Mesendoderm (in vitro differentiated cells): ENCODE measurements at regions not wholly inside any gene's neighbourhood (a gene's known extent, or its start where the extent isn't known, plus 50 kb on each side); places are given as distances from the start of the nearest gene placed in this dataset.

Experiments
- DNase-seq: peaks from one replicate; pipeline ENCODE4 v3.0.0; 2013
- H2AK5ac ChIP-seq: 2 replicates; pipeline ENCODE4 v1.6.1; 2013; ENCODE audit warnings: low read length, inconsistent platforms
- H2BK120ac ChIP-seq: 2 replicates; pipeline ENCODE4 v1.6.1; 2013; ENCODE audit warnings: low read depth, mild to moderate bottlenecking, low read length, moderate library complexity, mixed read lengths
- H2BK15ac ChIP-seq: replicated peaks from 2 replicates; pipeline ENCODE4 v1.6.1; 2013; ENCODE audit warnings: low read depth, mild to moderate bottlenecking, moderate library complexity
- H2BK5ac ChIP-seq: 2 replicates; pipeline ENCODE4 v1.6.1; 2013; ENCODE audit warnings: low read length, inconsistent platforms
- H3K18ac ChIP-seq: 2 replicates; pipeline ENCODE4 v1.6.1; 2013; ENCODE audit warnings: mild to moderate bottlenecking, low read length, mixed read lengths
- H3K23ac ChIP-seq: one replicate; pipeline ENCODE4 v1.6.1; 2013; ENCODE audit warnings: low read length
- H3K27ac ChIP-seq: 2 replicates; pipeline ENCODE4 v1.5.1; 2013; ENCODE audit warnings: low read depth, mild to moderate bottlenecking, inconsistent platforms, low read length, moderate library complexity
- H3K27me3 ChIP-seq: 2 replicates; pipeline ENCODE4 v1.6.1; 2013; ENCODE audit warnings: low read length, control low read depth, mild to moderate bottlenecking, inconsistent platforms; ENCODE audit not compliant: insufficient read depth, poor library complexity
- H3K36me3 ChIP-seq: 2 replicates; pipeline ENCODE4 v1.6.1; 2013; ENCODE audit warnings: low read length, inconsistent platforms; ENCODE audit not compliant: control insufficient read depth, insufficient read depth
- H3K4ac ChIP-seq: one replicate; pipeline ENCODE4 v1.6.1; 2013; ENCODE audit warnings: low read depth, mild to moderate bottlenecking, low read length, moderate library complexity
- H3K4me1 ChIP-seq: 2 replicates; pipeline ENCODE4 v1.6.1; 2013; ENCODE audit warnings: low read depth, low read length, inconsistent platforms; ENCODE audit not compliant: control insufficient read depth
- H3K4me2 ChIP-seq: 2 replicates; pipeline ENCODE4 v1.6.1; 2013; ENCODE audit warnings: low read length
- H3K4me3 ChIP-seq: 2 replicates; pipeline ENCODE4 v1.5.1; 2013; ENCODE audit warnings: mild to moderate bottlenecking, low read length
- H3K56ac ChIP-seq: one replicate; pipeline ENCODE4 v1.6.1; 2013; ENCODE audit warnings: low read length
- H3K79me1 ChIP-seq: 2 replicates; pipeline ENCODE4 v1.6.1; 2013; ENCODE audit warnings: low read length, inconsistent platforms
- H3K79me2 ChIP-seq: 2 replicates; pipeline ENCODE4 v1.6.1; 2013; ENCODE audit warnings: mild to moderate bottlenecking, low read length; ENCODE audit not compliant: control insufficient read depth, insufficient read depth
- H3K9ac ChIP-seq: 2 replicates; pipeline ENCODE4 v1.6.1; 2013; ENCODE audit warnings: low read length, inconsistent platforms
- H4K5ac ChIP-seq: one replicate; pipeline ENCODE4 v1.6.1; 2013; ENCODE audit warnings: low read length
- H4K8ac ChIP-seq: one replicate; pipeline ENCODE4 v1.6.1; 2013; ENCODE audit warnings: low read depth, mild to moderate bottlenecking, control low read depth, low read length, moderate library complexity
- WGBS: extraction: QIAGEN DNeasy Blood & Tissue Kit; methylation state at CpG from one replicate; pipeline ENCODE4 v1.1.7; 2013; ENCODE audit warnings: low lambda C conversion rate, missing lambda C conversion rate; ENCODE audit not compliant: insufficient coverage; ENCODE audit errors: extremely low coverage; 5-methylcytosine and 5-hydroxymethylcytosine counted together

- H3K4ac ChIP-seq, result no peak overlapping the region
- no peaks in the 10 kb centered on the region for H3K79me2 ChIP-seq
- no peak overlapping the region for H3K18ac ChIP-seq
- H3K4me1 ChIP-seq, result no peaks in the 10 kb centered on the region
- H3K4me2 ChIP-seq, result no peak overlapping the region
- H3K4me3 ChIP-seq, result no peak overlapping the region
- no peak overlapping the region for H4K8ac ChIP-seq
- no peaks in the 10 kb centered on the region for H3K36me3 ChIP-seq
- no peak overlapping the region for H3K9ac ChIP-seq
- no peak overlapping the region for H4K5ac ChIP-seq
- no peaks in the 10 kb centered on the region for H3K79me1 ChIP-seq
- no peak overlapping the region for H3K56ac ChIP-seq
- H3K23ac ChIP-seq, result no peak overlapping the region
- no peak overlapping the region for H2AK5ac ChIP-seq
- WGBS, result no CpG with 5 or more reads among the region's 6 CpGs
- no peak for DNase-seq
- no peak overlapping the region for H3K27ac ChIP-seq
- no peak overlapping the region for H2BK15ac ChIP-seq
- no peak overlapping the region for H2BK120ac ChIP-seq
- H2BK5ac ChIP-seq, result no peak overlapping the region
- H3K27me3 ChIP-seq, result no peaks in the 10 kb centered on the region
These were observed 184.2 kb downstream of the NR2F2 start for GRCh38 chr15:96514607-96515285.

- Histone ChIP-seq H3K18ac (no peak overlapping the region), H2BK15ac (no peak overlapping the region)
These were observed 184.9 kb downstream of the NR2F2 start for GRCh38 chr15:96515371-96515770.

GRCh38 chr15:96521386-96521785 is 190.9 kb downstream of the NR2F2 start:
- no CpG with 5 or more reads among the region's 1 CpG for WGBS
- no peak overlapping the region for H3K4me2 ChIP-seq
- H3K9ac ChIP-seq, result no peak overlapping the region
- no peak overlapping the region for H4K5ac ChIP-seq
- no peak overlapping the region for H2BK15ac ChIP-seq
- H3K4me3 ChIP-seq, result no peak overlapping the region
- H3K23ac ChIP-seq, result no peak overlapping the region
- no peak overlapping the region for H2BK120ac ChIP-seq
- H3K18ac ChIP-seq, result no peak overlapping the region
- H4K8ac ChIP-seq, result no peak overlapping the region
- DNase-seq, result no peak
- H3K27me3 ChIP-seq, result no peaks in the 10 kb centered on the region
- no peak overlapping the region for H3K27ac ChIP-seq
- H3K79me2 ChIP-seq, result no peaks in the 10 kb centered on the region
- no peak overlapping the region for H3K56ac ChIP-seq
- H2AK5ac ChIP-seq, result no peak overlapping the region
- H2BK5ac ChIP-seq, result no peak overlapping the region
- no peaks in the 10 kb centered on the region for H3K36me3 ChIP-seq
- no peaks in the 10 kb centered on the region for H3K79me1 ChIP-seq
- H3K4ac ChIP-seq, result no peak overlapping the region
- H3K4me1 ChIP-seq, result no peaks in the 10 kb centered on the region

More at GRCh38 chr15:96515371-96515770, 184.9 kb downstream of the NR2F2 start:
- no peaks in the 10 kb centered on the region for H3K27me3 ChIP-seq
- H3K4ac ChIP-seq, result no peak overlapping the region
- no peak for DNase-seq
- H3K79me2 ChIP-seq, result no peaks in the 10 kb centered on the region
- no CpG with 5 or more reads among the region's 3 CpGs for WGBS
- H3K79me1 ChIP-seq, result no peaks in the 10 kb centered on the region
- H3K4me3 ChIP-seq, result no peak overlapping the region
- H2AK5ac ChIP-seq, result no peak overlapping the region
- H3K27ac ChIP-seq, result no peak overlapping the region
- no peaks in the 10 kb centered on the region for H3K4me1 ChIP-seq
- H3K56ac ChIP-seq, result no peak overlapping the region
- H3K23ac ChIP-seq, result no peak overlapping the region
- H2BK5ac ChIP-seq, result no peak overlapping the region
- no peak overlapping the region for H4K5ac ChIP-seq
- no peak overlapping the region for H4K8ac ChIP-seq
- H2BK120ac ChIP-seq, result no peak overlapping the region
- H3K4me2 ChIP-seq, result no peak overlapping the region
- no peaks in the 10 kb centered on the region for H3K36me3 ChIP-seq
- H3K9ac ChIP-seq, result no peak overlapping the region

GRCh38 chr15:96524676-96525417 is 194.3 kb downstream of the NR2F2 start:
- DNase-seq, result no peak

GRCh38 chr15:96535148-96535547 is 204.6 kb downstream of the NR2F2 start:
- Histone ChIP-seq H3K4me1 (no peaks in the 10 kb centered on the region), H3K27ac (no peak overlapping the region)

More at GRCh38 chr15:96524676-96525417, 194.3 kb downstream of the NR2F2 start:
- no peak overlapping the region for H3K9ac ChIP-seq
- no peak overlapping the region for H2BK15ac ChIP-seq
- no peaks in the 10 kb centered on the region for H3K79me1 ChIP-seq
- no peak overlapping the region for H3K18ac ChIP-seq
- H3K4me2 ChIP-seq, result no peak overlapping the region
- H3K4ac ChIP-seq, result no peak overlapping the region
- no peak overlapping the region for H3K4me3 ChIP-seq
- no peaks in the 10 kb centered on the region for H3K4me1 ChIP-seq
- H3K23ac ChIP-seq, result no peak overlapping the region
- H3K56ac ChIP-seq, result no peak overlapping the region
- H4K8ac ChIP-seq, result no peak overlapping the region
- H3K79me2 ChIP-seq, result no peaks in the 10 kb centered on the region
- no CpG with 5 or more reads among the region's 5 CpGs for WGBS
- no peak overlapping the region for H4K5ac ChIP-seq
- no peak overlapping the region for H2AK5ac ChIP-seq
- no peak overlapping the region for H3K27ac ChIP-seq
- no peaks in the 10 kb centered on the region for H3K36me3 ChIP-seq
- no peaks in the 10 kb centered on the region for H3K27me3 ChIP-seq
- no peak overlapping the region for H2BK5ac ChIP-seq
- no peak overlapping the region for H2BK120ac ChIP-seq

More at GRCh38 chr15:96535148-96535547, 204.6 kb downstream of the NR2F2 start:
- no peak overlapping the region for H2BK15ac ChIP-seq
- H3K27me3 ChIP-seq, result no peaks in the 10 kb centered on the region
- no peak for DNase-seq
- no peak overlapping the region for H3K9ac ChIP-seq
- no peak overlapping the region for H2BK120ac ChIP-seq
- no peaks in the 10 kb centered on the region for H3K79me2 ChIP-seq
- no peak overlapping the region for H3K4me3 ChIP-seq
- H3K79me1 ChIP-seq, result no peaks in the 10 kb centered on the region
- H2AK5ac ChIP-seq, result no peak overlapping the region
- H3K56ac ChIP-seq, result no peak overlapping the region
- no peak overlapping the region for H2BK5ac ChIP-seq
- no peak overlapping the region for H4K5ac ChIP-seq
- WGBS, result no CpG with 5 or more reads among the region's 4 CpGs
- H3K18ac ChIP-seq, result no peak overlapping the region
- no peak overlapping the region for H4K8ac ChIP-seq
- H3K36me3 ChIP-seq, result no peaks in the 10 kb centered on the region
- H3K4me2 ChIP-seq, result no peak overlapping the region
- no peak overlapping the region for H3K23ac ChIP-seq
- H3K4ac ChIP-seq, result no peak overlapping the region
